Duodenal mucosa (tissue), 2 donors: ENCODE measurements at regions not wholly inside any gene's neighbourhood (a gene's known extent, or its start where the extent isn't known, plus 50 kb on each side); places are given as distances from the start of the nearest gene placed in this dataset.

Experiments
- H3K27ac ChIP-seq: one replicate; pipeline ENCODE4 v1.7.0; 2013; ENCODE audit warnings: low read depth, low read length
- H3K27me3 ChIP-seq, 2 donors: one replicate each; pipeline ENCODE4 v1.7.0; 2013; ENCODE audit warnings: low read length in 2 of 2, control low read depth in 1 of 2; ENCODE audit not compliant: insufficient read depth in 2 of 2, control insufficient read depth in 1 of 2
- H3K36me3 ChIP-seq, 2 donors: one replicate each; pipeline ENCODE4 v1.7.0; 2013; ENCODE audit warnings: low read length in 2 of 2, control low read depth in 1 of 2; ENCODE audit not compliant: insufficient read depth in 2 of 2, control insufficient read depth in 1 of 2
- H3K4me1 ChIP-seq, 2 donors: one replicate each; pipeline ENCODE4 v1.7.0; 2013; ENCODE audit warnings: low read length in 2 of 2, control low read depth in 1 of 2; ENCODE audit not compliant: insufficient read depth in 2 of 2, control insufficient read depth in 1 of 2
- H3K4me3 ChIP-seq, 2 donors: one replicate each; pipeline ENCODE4 v1.7.0; 2013; ENCODE audit warnings: low read length in 2 of 2, low read depth in 1 of 2
- H3K9ac ChIP-seq, 2 donors: one replicate each; pipeline ENCODE4 v1.7.0; 2013; ENCODE audit warnings: low read length in 2 of 2, low read depth in 1 of 2
- H3K9me3 ChIP-seq, 2 donors: one replicate each; pipeline ENCODE4 v1.7.0; 2013; ENCODE audit warnings: low read length in 2 of 2, control low read depth in 1 of 2; ENCODE audit not compliant: control insufficient read depth in 1 of 2

GRCh38 chr11:43574949-43575912 lies 105.3 kb upstream of the HSD17B12 start:
- Histone ChIP-seq H3K27ac (no peak overlapping the region), H3K9me3 (no peaks in the 10 kb centered on the region), H3K4me3 (peak overlapping the region in 1 of 2 donors; percentile 45), H3K9ac (no peak overlapping the region), H3K27me3 (peaks cover 74 to 75% of the 10 kb centered on the region in 2 donors), H3K36me3 (no peaks in the 10 kb centered on the region), H3K4me1 (peaks cover 4 to 11% of the 10 kb centered on the region in 2 donors)

- Histone ChIP-seq H3K27ac (no peak overlapping the region), H3K4me1 (peaks cover 4 to 11% of the 10 kb centered on the region in 2 donors), H3K4me3 (peak overlapping the region in 1 of 2 donors; percentile 45), H3K9me3 (no peaks in the 10 kb centered on the region), H3K36me3 (no peaks in the 10 kb centered on the region), H3K27me3 (peaks cover 80% of the 10 kb centered on the region in 2 donors), H3K9ac (no peak overlapping the region)
Observed at GRCh38 chr11:43575913-43576310, 104.6 kb upstream of the HSD17B12 start.

DNA sequence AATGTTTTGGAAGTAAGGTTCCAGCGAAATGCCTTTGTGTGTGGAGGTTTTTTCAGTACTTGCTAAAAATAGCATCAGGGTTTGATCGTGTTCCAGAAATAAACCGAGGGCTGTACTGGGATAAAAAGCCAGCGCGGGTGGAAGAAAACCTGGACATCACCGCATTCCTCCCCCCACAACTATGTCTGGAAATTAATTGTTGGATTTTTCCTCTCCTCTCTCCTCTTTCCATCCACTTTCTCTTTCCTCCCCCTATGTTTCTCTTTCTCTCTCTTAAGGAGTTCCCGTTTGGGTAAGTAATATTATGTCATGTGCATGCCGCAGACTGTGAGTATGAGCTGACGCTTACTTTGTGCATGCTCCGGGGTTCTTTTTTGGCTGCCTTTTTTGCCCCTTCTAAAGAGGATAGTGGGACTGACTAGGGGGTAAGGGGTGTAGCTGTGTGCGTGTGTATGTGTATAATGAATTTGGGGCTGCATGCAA lies 104.2 kb upstream of the HSD17B12 start:
- no peak overlapping the region for H3K27ac ChIP-seq
- H3K9ac ChIP-seq, result no peak overlapping the region
- no peaks in the 10 kb centered on the region for H3K9me3 ChIP-seq
- peak overlapping the region in 1 of 2 donors; percentile 2 for H3K4me3 ChIP-seq
- no peaks in the 10 kb centered on the region for H3K36me3 ChIP-seq
- H3K4me1 ChIP-seq, result peaks cover 4 to 11% of the 10 kb centered on the region in 2 donors
- peaks cover 81 to 85% of the 10 kb centered on the region in 2 donors for H3K27me3 ChIP-seq

DNA sequence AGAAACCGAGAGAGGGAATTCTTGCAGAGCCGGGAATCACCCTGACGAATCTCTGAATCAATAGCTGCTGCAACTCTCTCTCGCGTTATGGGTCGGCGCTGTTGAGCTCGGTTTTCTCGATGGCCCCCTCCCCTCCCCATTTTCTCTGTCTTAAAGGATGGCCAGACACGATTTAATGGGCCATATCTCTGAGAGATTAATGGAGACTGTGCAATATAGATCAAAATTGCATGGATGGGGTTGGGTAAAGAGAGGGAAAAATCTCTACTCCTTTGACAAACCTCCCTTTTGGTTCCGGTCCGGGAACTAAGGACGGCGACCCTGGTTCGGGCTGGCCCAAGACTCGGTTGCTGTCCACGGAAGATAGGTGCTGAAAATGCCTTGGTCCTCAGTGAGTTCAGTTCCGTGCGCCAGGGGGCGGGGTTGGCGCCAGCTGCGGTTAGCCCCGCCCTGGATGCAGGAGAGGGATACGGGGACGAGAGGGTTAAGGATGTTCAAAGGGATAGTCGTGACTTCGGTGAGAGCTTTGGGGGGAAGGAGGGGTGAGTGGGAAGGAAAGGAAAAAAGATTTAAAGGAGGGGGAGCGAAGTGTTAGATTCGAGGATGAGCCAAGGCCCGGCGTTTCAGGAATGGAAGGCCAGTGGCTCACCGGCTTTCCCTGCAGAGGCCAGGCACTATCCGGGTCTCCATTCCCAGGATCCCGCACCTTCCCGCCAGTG lies 103.6 kb upstream of the HSD17B12 start:
- no peak overlapping the region for H3K9ac ChIP-seq
- H3K36me3 ChIP-seq, result no peaks in the 10 kb centered on the region
- peaks cover 4 to 11% of the 10 kb centered on the region in 2 donors for H3K4me1 ChIP-seq
- peak overlapping the region in 1 of 2 donors; percentile 2 for H3K4me3 ChIP-seq
- no peaks in the 10 kb centered on the region for H3K9me3 ChIP-seq
- H3K27ac ChIP-seq, result no peak overlapping the region
- peaks cover 87 to 89% of the 10 kb centered on the region in 2 donors for H3K27me3 ChIP-seq

GRCh38 chr11:43577566-43578264 lies 102.8 kb upstream of the HSD17B12 start:
- Histone ChIP-seq H3K9ac (no peak overlapping the region), H3K27ac (no peak overlapping the region), H3K4me3 (no peak overlapping the region), H3K9me3 (no peaks in the 10 kb centered on the region), H3K36me3 (no peaks in the 10 kb centered on the region), H3K4me1 (peaks cover 4 to 11% of the 10 kb centered on the region in 2 donors), H3K27me3 (peaks cover 93 to 94% of the 10 kb centered on the region in 2 donors)

- Histone ChIP-seq H3K9ac (no peak overlapping the region), H3K4me3 (peak overlapping the region; percentile 65 to 71), H3K9me3 (no peaks in the 10 kb centered on the region), H3K36me3 (no peaks in the 10 kb centered on the region), H3K27me3 (peaks cover 94 to 96% of the 10 kb centered on the region in 2 donors), H3K4me1 (peaks cover 4 to 11% of the 10 kb centered on the region in 2 donors), H3K27ac (no peak overlapping the region)
Observed at GRCh38 chr11:43578346-43579170, 102.0 kb upstream of the HSD17B12 start.

DNA sequence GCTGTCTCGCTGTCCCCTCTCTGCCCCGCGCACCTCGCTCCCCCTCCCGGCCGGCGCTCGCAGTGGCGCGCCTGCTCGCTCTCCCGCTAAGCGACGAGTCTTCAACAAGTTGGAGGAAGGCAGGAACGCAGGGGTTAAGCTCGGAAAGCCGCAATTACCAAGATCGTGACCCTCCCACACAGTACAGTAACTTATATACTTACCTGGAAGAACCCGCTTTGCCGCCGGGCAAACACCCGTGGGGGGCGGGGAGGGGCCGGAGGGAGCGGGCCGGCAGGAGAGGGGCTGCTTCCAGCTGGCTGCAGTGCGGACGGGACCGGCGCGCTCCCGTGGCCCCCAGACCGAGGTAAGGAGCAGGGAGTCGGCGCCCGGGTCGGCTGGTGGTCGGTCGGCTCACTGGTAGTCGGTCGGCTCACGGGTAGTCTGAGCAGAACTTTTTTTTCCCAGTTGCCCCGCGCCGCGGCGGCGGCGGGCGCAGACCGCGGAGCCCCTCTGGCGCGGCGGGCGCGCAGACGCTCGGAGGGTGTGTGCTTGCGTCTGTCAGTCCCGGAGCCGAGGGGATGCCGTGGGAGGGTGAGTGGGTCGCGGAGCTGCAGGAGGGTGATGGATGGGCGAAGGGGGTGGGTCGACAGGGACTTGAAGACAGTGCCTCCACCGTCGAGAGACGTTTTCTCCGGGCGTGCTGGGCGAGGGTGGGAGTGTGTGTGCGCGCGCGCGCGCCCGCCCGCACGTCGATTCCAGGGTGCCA lies 101.2 kb upstream of the HSD17B12 start:
- Histone ChIP-seq H3K4me3 (peak overlapping the region; percentile 65 to 71), H3K36me3 (no peaks in the 10 kb centered on the region), H3K9me3 (no peaks in the 10 kb centered on the region), H3K4me1 (peaks cover 4 to 11% of the 10 kb centered on the region in 2 donors), H3K27me3 (peaks cover 94 to 96% of the 10 kb centered on the region in 2 donors), H3K27ac (no peak overlapping the region), H3K9ac (no peak overlapping the region)

- H3K36me3 ChIP-seq, result no peaks in the 10 kb centered on the region
- no peak overlapping the region for H3K27ac ChIP-seq
- H3K9ac ChIP-seq, result no peak overlapping the region
- H3K27me3 ChIP-seq, result peaks cover 88 to 95% of the 10 kb centered on the region in 2 donors
- H3K9me3 ChIP-seq, result no peaks in the 10 kb centered on the region
- peak overlapping the region; percentile 65 to 71 for H3K4me3 ChIP-seq
- H3K4me1 ChIP-seq, result peaks cover 4 to 11% of the 10 kb centered on the region in 2 donors
Observed at GRCh38 chr11:43579919-43580276, 100.6 kb upstream of the HSD17B12 start.
